GM19239 (cell line): ENCODE measurements at regions not wholly inside any gene's neighbourhood (a gene's known extent, or its start where the extent isn't known, plus 50 kb on each side); places are given as distances from the start of the nearest gene placed in this dataset.
"Not testable (repeated sequence)": the region's sequence is repeated elsewhere in the genome, so short reads cannot be mapped to it uniquely, and the experiment has no call there.

Experiments used
- DNase-seq: peaks from one replicate; pipeline ENCODE4 v3.0.0; 2011; ENCODE audit warnings: low spot score; ENCODE audit not compliant: insufficient read length
- FAIRE-seq: peaks from 2 replicates; lab custom pipeline; 2011; peaks lifted over from hg19 to GRCh38; lab: Jason Lieb, UNC

DNA sequence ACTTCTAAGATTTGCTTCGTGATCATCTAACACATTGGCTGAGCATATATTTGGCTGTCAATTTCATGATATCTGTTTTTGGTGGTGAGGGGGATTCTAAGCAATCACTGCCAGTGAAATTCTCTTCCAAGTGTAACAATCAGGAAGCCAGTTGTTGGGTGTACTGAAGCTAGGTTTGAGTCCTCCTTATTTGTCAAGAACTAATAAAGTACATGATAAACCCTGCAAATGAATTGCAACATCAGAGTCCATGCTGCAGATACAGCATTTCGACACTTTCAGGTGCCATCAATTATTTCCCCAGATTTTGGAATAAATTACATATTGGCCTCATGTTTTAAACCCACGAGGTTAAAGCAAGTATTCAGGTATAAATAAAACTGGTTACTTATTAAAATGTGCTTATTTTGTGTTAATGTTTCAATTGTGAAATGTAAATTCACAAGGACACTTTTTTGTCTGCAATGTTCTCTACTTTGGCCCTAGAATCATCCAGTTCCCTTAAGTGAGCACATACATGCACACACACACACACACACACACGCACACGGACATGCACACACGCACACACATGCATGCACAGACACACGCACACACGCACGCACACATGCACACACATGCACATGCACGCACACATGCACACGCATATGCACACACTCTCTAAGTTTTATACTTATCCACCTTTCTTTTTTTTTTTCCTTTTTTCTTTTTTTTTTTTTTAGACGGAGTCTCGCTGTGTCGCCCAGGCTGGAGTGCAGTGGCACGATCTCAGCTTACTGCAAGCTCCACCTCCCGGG, 510.2 kb upstream of the KLF6 start:
- DNase-seq (no peak), FAIRE-seq (no peak)

DNA sequence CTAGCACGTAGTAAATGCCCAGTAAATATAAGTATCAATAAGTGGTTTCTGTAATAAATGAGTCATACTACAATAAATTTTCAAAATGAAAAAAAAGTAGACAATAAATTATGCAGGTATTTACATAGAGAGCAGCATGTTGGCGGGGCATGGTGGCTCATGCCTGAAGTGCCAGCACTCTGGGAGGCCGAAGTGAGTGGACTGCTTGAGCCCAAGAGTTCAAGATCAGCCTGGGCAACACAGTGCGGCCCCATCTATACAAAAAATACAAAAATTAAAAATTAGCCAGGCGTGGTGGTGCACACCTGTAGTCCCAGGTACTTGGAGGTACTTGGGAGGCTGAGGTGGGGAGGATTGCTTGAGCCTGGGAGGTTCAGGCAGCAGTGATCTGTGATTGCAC, 509.3 kb upstream of the KLF6 start:
- DNase-seq (no peak), FAIRE-seq (no peak)

DNA sequence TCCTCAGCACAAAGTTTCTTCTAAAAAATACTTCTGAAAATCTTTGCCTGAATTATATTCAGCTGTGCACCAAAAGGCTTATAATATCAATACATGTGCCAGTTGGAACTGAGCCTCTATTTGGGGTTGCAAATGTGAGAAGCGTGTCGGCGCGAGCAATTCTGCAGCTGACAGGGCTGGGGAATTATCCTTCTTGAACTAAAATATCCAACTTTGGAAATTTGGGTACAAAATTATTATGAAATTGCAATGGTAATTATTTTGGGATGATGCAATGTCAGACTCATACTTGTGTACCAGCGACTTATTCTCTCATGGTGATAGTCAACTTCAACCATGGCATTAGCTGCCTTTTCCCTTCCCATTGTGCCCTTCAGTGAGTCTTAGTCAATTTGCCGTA, 507.0 kb upstream of the KLF6 start:
- FAIRE-seq (no peak), DNase-seq (no peak)

DNA sequence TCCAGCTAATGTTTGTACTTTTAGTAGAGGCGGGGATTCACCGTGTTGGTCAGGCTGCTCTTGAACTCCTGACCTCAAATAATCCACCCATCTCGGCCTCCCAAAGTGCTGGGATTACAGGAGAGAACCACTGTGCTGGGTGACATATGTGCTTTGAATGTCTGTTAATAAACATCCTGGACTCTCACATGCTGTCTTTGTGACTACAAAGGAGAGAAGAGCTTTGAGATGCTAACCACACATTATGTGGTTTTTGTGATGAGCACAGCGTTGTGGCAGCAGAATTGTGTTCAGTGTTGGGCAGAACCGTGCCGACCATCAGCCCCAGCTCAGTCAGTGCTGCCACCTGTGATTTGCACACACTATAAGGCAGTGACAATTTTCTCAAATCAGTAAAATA, 500.1 kb upstream of the KLF6 start:
- FAIRE-seq: no peak
- no peak for DNase-seq

DNA sequence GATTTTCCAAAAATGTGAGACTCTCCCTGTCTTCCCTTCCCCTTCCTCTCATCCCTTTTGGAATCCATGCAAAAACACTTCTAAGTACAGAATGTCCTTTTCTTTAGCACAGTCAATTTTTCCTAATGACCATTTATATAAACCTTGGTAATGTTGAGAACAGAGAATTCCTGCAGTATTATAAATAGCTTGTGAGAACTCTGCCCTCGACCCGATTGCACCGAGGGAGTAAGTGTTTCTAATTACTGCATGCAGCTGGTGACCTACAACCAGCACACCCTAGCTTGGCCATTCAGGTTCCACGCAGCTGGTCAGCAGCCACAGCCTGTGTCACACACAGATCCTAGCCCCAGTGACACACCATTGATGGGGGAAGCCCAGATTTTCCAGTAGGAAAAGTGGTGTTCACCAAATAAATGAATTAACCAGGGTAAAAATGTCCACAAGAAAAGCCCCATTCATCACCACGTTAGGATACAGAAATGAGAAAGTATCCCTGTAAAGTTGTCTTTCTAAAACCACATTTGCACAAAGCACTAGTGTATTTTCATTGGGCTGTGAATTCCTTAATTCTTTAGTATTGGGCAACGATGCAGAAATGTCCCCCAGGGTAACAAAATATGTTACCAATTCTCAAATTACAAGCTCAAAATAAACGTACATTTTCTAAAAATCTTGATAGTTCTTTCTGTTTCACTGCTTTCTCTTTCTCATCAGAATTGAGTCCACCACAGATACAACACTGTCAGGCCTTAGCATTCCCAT, 499.0 kb upstream of the KLF6 start:
- no peak for FAIRE-seq

DNA sequence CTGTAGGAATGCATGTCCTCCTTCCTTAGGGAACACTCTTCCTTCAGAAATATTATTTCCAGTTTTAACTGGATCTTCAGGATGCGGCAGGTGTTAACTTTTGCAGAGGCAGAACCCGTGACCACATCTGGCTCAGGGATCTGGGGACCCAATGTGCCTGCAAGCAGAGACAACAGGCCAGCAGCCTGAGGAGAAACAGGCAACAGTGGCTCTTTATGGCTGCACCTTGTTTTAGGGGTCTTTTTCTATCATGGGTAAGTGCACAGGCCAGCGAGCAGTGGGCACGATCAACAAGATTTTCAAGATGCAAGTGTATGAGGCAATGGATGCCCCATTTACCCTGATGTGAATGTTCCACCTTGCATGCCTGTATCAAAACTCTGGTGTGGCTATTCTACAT, 497.5 kb upstream of the KLF6 start:
- DNase-seq (no peak), FAIRE-seq (no peak)

More for the DNA sequence above, 499.0 kb upstream of the KLF6 start:
- no peak for DNase-seq

DNA sequence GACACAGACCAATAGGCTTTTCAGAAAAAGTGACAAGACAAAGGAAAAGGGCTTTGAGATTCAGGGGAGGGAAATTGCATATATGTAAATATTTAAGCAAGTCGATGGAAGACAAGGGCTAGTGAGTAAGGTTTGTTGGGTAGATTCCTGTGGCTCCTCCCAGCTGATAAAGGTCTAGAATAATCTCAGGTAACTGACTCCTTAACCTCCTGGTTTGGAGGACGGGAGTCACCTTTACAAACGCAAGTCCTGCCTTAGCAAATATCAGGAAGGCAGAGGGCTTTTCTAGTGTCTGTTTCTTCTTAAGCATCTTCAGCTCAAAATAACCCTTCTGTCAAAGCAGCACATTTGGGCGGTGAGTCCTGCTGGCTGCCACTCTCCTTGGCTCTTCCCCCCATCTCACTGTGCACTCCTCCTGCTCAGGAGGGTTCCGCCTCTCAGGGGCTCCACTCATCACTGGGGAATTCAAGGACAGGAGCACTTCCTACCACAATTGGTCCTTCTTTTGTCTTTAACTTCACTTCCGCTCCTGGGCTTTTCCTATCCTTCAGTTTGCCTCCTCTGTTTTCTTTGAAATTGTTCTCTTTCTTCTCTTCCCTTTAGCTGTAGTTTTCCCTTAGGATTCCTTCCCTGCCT, 496.3 kb upstream of the KLF6 start:
- no peak for DNase-seq
- no peak for FAIRE-seq

DNA sequence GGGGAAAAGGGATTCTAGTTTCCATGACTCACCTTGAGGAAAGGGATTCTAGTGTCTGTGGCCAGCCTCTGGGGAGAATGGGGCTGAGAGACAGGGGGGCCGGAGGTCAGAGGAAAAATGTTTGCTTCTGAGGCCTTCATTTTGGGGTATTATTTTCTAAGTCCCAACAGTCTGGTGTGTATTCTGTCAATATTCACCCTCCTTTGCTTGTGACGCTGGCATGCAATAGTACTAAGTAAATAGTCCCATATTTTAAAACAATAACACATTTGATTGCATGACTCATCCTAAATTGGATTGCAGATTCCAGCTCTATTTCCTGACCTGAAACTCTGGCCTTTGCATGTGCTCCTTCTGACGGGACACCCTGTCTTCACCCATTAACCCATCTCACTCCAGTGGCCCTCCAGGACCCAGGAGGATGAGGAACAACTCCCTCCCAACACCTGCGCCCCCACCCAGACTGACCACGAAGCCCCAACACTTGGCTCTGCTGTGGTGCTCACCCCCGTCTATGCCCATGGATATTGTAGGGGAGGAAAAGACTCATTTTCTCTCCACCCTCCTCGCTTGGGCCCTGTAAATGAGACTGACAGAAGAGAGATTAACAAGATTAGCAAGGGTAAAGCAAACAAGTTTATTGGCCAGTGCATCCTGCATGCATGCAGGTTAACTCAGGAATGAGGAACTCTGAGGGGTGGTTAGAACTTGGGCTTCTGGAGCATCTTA, 495.6 kb upstream of the KLF6 start:
- FAIRE-seq (no peak), DNase-seq (no peak)

DNA sequence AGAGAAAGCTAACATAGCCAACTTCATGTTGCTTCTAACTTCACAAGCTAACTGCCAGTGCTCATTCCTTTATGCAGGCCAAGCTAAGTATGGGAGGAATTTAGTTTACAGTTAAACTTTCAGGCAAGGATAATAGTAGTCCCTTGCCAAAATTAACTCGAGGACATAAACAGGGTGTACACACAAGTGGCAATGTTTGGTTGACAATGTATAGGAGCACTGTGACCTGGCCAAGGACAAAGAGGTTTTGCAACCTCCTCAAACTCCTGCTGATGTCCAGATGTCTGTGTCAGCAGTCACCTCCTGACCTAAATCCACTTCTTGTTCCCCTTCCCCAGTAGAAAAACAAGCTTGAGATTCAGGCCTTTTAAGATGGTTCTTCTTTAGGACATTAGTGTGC, 494.6 kb upstream of the KLF6 start:
- no peak for DNase-seq
- FAIRE-seq: no peak

DNA sequence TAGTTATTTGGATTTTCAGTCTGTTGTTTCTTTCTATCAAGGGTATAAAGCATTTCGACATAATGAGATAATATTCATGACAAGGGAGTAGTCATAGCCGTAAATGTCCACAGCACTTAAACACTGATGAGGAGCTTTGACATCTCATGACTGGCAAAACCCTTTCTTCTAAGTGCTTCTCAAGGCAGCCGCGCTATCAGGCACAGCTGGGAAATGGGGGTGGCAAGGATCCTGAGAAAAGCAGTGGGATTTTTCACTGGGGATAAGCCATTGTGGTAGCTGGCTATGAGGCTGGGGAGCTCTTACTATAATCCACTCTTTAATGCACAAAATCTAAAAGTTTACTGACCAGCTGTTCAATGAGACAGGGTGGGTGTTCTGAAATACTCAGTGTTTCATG, 493.2 kb upstream of the KLF6 start:
- DNase-seq (no peak), FAIRE-seq (no peak)

DNA sequence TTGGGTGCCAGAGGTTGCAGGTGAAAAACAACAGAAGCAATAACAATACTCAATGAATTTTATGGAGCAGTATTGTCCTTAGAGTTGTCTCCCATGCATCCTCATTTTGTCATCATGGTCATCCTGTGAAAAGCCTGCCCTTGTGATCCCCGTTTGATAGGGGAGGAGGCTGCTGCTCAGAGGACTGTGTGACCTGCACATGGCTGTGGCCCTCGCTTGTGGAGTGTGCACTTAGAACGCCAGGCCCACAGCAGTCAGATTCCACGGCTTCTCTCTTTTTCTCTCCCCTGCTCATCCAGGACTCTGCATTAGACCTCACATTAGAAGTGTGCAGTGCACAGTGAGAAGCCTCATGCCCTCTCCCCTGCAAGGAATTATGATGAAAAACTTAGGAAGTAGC, 491.1 kb upstream of the KLF6 start:
- DNase-seq: no peak
- FAIRE-seq: no peak

DNA sequence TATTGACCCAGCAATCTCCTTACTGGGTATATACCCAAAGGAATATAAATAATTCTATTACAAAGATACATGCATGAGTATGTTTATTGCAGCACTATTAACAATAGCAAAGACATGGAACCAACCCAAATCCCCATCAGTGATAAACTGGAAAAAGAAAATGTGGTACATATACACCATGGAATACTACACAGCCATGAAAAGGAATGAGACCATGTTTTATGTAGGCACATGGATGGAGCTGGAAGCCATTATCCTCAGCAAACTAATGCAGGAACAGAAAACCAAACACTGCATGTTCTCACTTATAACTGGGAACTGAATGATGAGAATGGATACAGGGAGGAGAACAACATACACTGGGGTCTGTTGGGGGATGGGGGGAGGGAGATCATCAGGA, 489.7 kb upstream of the KLF6 start:
- not testable (repeated sequence) for FAIRE-seq, DNase-seq

DNA sequence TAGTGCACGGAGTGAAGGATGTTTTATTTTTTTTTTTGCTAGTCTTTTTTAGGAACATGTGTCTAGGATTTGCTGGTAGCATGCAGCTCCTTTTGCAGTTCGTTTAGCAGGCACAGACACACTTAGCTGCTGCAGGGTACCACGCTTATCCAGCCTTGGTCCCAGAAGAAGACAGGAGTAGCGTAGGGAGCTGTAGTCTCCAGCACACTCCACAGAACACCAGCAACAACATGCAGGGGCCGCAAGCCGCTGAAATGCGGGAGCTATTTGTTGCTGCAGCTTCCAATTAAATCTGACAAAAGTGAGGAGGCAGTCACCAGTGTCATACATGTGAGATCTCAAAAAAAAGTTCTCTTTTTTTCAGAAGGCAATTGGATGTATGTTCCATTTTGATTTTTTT, 486.2 kb upstream of the KLF6 start:
- FAIRE-seq (no peak), DNase-seq (no peak)

DNA sequence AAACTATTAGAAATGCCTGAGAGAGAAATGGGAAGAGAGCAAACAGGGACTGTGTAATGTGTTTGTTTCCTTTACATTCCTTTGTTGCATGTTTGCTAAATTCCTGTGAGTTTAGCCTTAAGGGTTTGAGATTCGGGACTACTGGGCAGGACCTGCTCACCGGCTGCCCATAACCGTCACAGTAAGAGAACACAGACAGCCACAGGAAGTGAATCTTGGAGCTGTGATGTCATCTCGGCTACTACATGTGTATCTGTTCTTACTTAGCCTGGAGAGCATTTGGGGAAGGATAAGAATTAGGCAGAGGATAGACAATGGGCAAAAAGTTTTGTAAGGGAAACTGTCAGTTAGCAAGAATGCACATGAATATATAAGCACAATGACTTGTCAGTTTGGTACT, 485.1 kb upstream of the KLF6 start:
- FAIRE-seq: no peak
- DNase-seq: no peak

DNA sequence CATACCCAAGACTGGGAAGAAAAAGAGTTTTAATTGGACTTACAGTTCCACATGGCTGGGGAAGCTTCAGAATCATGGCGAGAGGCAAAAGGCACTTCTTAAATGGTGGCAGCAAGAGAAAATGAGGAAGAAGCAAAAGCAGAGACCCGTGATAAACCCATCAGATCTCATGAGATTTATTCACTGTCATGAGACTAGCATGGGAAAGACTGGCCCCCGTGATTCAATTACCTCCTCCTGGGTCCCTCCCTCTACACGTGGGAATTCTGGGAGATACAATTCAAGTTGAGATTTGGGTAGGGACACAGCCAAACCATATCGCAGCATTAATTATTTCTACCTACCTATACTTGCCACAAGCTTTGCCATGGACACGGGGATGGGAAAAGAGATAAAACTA, 483.5 kb upstream of the KLF6 start:
- not testable (repeated sequence) for DNase-seq, FAIRE-seq

DNA sequence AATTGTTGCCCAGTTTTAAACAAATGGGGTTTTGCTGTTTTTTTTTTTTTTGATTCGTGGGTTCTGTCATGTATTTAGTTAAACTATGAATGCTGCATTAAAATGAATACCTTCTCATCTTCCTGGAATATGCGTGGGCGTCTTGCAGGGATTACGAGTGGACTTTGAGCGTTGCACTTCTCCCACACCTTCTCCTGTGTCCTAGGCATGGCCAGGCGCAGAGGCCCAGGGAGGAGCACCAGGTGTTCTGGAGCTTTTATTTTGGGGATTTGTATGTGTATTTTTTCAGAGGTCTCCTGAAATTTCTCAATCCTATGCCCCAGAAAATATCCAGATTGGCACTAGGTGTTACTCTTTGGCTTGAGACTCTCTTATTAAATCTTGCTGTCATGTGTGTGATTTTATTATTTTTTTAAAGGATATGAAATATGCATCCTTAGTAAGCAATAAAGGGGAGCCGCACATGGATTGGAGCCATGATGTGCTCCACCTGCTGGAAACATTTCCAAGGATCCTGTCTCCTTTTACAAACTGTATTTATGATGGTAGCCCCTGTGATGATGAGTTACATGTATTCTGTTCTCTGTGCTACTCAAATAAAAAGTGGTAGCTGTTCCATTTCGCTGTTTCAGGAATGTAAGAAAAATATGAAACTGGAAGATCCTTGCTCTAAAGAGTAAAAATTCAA, 482.2 kb upstream of the KLF6 start:
- DNase-seq (no peak), FAIRE-seq (no peak)

DNA sequence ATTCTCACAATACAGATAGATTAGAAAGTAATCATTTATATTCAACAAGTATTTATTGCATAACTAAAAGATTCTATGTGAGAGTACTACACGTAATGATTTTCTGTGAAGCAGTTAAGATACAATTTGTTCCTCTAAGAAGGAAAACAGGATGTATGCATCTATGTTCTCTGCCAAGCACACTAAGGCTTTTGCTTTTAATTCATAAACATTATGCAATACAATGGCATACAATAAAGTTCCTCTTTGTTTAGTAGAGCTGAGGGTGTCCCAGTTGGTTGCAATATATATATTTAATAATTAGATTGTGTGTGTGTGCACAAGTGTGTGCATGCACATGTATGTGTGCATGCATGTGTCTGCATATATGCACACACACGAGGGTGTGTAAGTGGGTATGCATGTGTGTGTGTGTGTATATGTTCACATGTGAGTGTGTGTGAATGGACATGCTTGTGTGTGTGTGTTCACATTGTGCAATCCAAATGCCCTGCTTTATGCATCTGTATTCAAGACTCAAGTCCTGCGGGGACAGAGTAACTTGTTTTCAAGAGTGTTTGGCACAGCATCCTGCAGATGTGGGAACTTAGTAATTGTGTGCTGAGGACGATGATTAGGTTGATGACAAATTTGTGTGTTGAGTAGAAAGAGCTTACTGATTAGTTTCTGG, 481.5 kb upstream of the KLF6 start:
- FAIRE-seq (no peak), DNase-seq (no peak)

DNA sequence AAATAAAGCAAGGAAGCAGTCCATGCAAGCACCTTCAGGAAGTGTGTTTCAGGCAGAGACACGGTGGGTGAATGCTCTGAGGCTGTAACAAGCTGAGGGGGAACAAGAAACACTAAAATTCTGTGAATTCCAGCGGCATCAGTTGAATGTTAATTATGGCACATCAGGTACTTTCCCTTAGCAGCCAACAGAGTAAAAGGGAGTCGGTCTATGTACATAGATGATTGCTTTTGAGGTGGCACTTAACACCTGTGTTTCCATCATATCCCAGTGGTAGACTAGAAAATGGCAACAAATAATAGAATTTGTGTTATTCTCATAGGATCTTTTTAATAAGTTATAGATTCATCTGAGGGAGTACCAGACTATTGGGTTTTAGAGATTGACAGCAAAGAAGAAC, 481.0 kb upstream of the KLF6 start:
- DNase-seq (no peak), FAIRE-seq (no peak)

DNA sequence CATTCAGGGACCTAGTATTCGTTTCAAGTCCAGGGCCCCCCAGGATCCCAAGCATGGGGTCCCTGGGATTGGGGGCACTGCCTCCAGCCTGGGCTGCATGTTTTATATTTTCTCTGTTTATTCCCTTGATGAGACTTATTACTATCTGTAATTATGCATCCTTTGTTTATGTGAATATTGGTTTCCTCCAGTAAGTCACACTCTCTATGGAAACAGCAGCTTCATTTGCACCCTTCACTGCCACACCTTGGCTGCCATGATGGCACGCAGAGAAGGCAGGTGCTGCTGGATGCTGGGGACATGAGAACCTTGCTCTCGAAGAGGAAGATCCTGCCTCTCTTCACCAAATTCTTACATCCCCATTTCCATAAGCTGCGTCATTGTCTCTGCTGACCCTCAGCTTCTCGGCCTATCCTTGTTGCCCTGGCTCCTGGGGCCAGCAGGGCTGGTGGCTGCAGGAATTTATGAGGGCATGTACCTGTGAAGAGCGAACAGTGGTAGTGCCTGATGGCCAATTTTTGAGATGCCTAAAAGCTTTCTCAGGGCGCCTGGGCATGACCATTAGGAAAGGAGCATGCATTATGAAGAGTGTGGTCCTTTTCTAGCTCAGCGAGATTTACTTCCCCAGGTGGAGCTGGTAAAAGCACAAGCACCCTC, 479.3 kb upstream of the KLF6 start:
- FAIRE-seq (no peak), DNase-seq (no peak)
